ENCODE measurements at regions not wholly inside any gene's neighbourhood (a gene's known extent, or its start where the extent isn't known, plus 50 kb on each side); places are given as distances from the start of the nearest gene placed in this dataset.

GRCh38 chr3:34544136-34544535 is 745.7 kb downstream of the PDCD6IP start:
- 81 to 82% methylated on average over 4 of the region's 4 CpGs for WGBS, 2 donors
- intact Hi-C loops (cut with DNase I), result no loop called here
- Histone ChIP-seq H3K27ac (no peak overlapping the region), H3K4me3 (replicated peaks in 1 of 3) (no peak overlapping the region), H3K36me3 (no peaks in the 10 kb centered on the region), H3K9me3 (no peaks in the 10 kb centered on the region), H3K4me1 (no peaks in the 10 kb centered on the region), H3K27me3 (no peaks in the 10 kb centered on the region)
- TF ChIP-seq CTCF (IDR thresholded peaks at IDR 0.05) (no peak), POLR2A (IDR thresholded peaks at IDR 0.05) (no peak)
- DNase-seq, result no peak

GRCh38 chr3:34547297-34547920 is 749.0 kb downstream of the PDCD6IP start:
- H3K27me3 ChIP-seq, result no peaks in the 10 kb centered on the region
- H3K4me3 ChIP-seq (replicated peaks in 1 of 3), result no peak overlapping the region
- 72 to 73% methylated on average over 2 of the region's 2 CpGs for WGBS, 2 donors
- no peak for DNase-seq
- H3K36me3 ChIP-seq, result no peaks in the 10 kb centered on the region
- TF ChIP-seq CTCF (IDR thresholded peaks at IDR 0.05), result no peak
- TF ChIP-seq POLR2A (IDR thresholded peaks at IDR 0.05), result no peak
- H3K9me3 ChIP-seq, result no peaks in the 10 kb centered on the region
- no peaks in the 10 kb centered on the region for H3K4me1 ChIP-seq
- intact Hi-C loops (cut with DNase I), result no loop called here
- H3K27ac ChIP-seq, result no peak overlapping the region

- Histone ChIP-seq H3K4me1 (no peaks in the 10 kb centered on the region), H3K36me3 (no peaks in the 10 kb centered on the region), H3K4me3 (replicated peaks in 1 of 3) (no peak overlapping the region), H3K27ac (no peak overlapping the region), H3K27me3 (no peaks in the 10 kb centered on the region), H3K9me3 (no peaks in the 10 kb centered on the region)
- intact Hi-C loops (cut with DNase I), result no loop called here
- TF ChIP-seq POLR2A (IDR thresholded peaks at IDR 0.05) (no peak), CTCF (IDR thresholded peaks at IDR 0.05) (no peak)
- WGBS, 2 donors, result 62 to 67% methylated on average over 1 of the region's 1 CpG
- no peak for DNase-seq
Measured at GRCh38 chr3:34567266-34567665, 768.8 kb downstream of the PDCD6IP start.

- H3K4me1 ChIP-seq, result no peaks in the 10 kb centered on the region
- no peak overlapping the region for H3K27ac ChIP-seq
- no peaks in the 10 kb centered on the region for H3K9me3 ChIP-seq
- WGBS, 2 donors, result 53 to 64% methylated on average over 4 of the region's 4 CpGs
- no peak overlapping the region for H3K4me3 ChIP-seq (replicated peaks in 1 of 3)
- DNase-seq, result no peak
- TF ChIP-seq POLR2A (IDR thresholded peaks at IDR 0.05) (no peak), CTCF (IDR thresholded peaks at IDR 0.05) (no peak)
- H3K36me3 ChIP-seq, result no peaks in the 10 kb centered on the region
- no peaks in the 10 kb centered on the region for H3K27me3 ChIP-seq
- intact Hi-C loops (cut with DNase I), result no loop called here
Measured at GRCh38 chr3:34568766-34569165, 770.3 kb downstream of the PDCD6IP start.

GRCh38 chr3:34569437-34569836 is 771.0 kb downstream of the PDCD6IP start:
- no peaks in the 10 kb centered on the region for H3K4me1 ChIP-seq
- no peak for DNase-seq
- TF ChIP-seq POLR2A (IDR thresholded peaks at IDR 0.05) (no peak), CTCF (IDR thresholded peaks at IDR 0.05) (no peak)
- intact Hi-C loops (cut with DNase I), result no loop called here
- H3K27me3 ChIP-seq, result no peaks in the 10 kb centered on the region
- no peaks in the 10 kb centered on the region for H3K36me3 ChIP-seq
- no peaks in the 10 kb centered on the region for H3K9me3 ChIP-seq
- H3K4me3 ChIP-seq (replicated peaks in 1 of 3), result no peak overlapping the region
- WGBS, 2 donors, result 29 to 33% methylated on average over 1 of the region's 1 CpG
- no peak overlapping the region for H3K27ac ChIP-seq
